ENCODE measurements at regions not wholly inside any gene's neighbourhood (a gene's known extent, or its start where the extent isn't known, plus 50 kb on each side); places are given as distances from the start of the nearest gene placed in this dataset.
"Not testable (repeated sequence)": the region's sequence is repeated elsewhere in the genome, so short reads cannot be mapped to it uniquely, and the experiment has no call there.

DNA sequence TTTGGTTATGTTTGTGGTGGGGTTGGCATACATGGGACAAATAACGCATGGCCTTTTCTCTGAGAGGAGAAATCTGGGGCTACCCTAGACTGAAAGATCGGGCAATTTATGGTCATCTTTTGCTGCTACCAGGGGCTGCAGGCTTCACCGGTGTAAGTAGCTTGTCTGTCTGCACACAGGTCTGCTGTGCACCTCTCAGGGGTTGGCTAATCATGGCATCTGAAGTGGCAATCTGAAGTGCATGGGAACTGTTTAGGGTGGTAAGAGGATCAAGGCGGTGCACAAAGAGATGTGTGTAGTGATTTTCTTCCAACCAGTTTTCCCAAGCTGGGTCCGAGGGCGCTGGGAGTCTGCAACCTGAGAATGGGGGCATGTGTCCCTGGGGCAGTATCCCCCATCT is 141.3 kb downstream of the EMP1 start:
- H3K4me1 Mint-ChIP-seq = peaks cover 3% of the 10 kb centered on the region
- no peak overlapping the region for H3K27ac Mint-ChIP-seq
- peaks cover 34% of the 10 kb centered on the region for H3K27me3 Mint-ChIP-seq
- CTCF ChIA-PET = interaction anchor here (0.6 to 2.0 kb wide), 2 partner anchors 25 to 457 kb away, joined by 3 to 4 read pairs; no protein-coding TSS in a partner anchor
- no peaks in the 10 kb centered on the region for H3K36me3 Mint-ChIP-seq
- no peaks in the 10 kb centered on the region for H3K9me3 Mint-ChIP-seq (ENCODE audit: low read depth)
- no peak for ATAC-seq
- DNase-seq = no peak
- no peak overlapping the region for H3K4me3 Mint-ChIP-seq

DNA sequence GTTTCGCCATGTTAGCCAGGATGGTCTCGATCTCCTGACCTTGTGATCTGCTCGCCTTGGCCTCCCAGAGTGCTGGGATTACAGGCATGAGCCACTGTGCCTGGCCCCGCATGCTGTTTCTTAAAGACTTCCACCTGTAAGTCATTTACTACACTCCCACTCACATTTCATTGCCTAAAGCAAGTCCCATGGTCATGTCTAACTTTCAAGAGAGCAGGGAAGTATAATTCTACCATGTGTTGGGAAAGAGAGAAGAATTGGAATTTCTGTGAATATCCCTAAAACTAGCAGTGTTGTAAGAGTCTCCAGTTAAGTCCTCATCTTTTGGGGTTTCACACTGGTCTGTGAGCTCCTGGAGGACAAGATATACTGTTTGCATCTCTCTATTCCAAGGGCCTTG is 139.7 kb downstream of the EMP1 start:
- Mint-ChIP-seq H3K27me3 (peaks cover 32% of the 10 kb centered on the region), H3K36me3 (no peaks in the 10 kb centered on the region), H3K27ac (no peak overlapping the region), H3K4me3 (no peak overlapping the region), H3K9me3 (ENCODE audit: low read depth) (no peaks in the 10 kb centered on the region), H3K4me1 (no peaks in the 10 kb centered on the region)
- no peak for DNase-seq
- CTCF ChIA-PET = no interaction called here
- no peak for ATAC-seq

DNA sequence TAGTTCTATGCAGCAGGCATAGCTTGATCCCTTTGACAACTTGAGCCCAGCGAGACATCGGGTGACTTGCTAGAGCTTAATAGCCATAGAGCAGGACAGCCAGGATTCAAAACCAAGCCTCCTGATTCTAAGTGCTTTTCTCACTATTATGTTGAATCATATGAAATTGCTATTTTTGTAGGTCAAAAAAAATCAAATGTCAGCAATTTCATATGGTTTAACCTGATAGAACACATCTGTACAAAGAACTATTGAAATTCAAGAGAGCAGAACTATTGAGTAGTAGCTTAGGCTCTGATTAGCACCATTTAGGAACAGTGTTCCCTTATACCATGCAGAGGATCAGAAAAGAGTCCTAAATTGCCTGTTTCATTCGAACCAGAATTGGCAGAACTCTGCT is 132.0 kb downstream of the EMP1 start:
- no peaks in the 10 kb centered on the region for H3K9me3 Mint-ChIP-seq (ENCODE audit: low read depth)
- no peak for ATAC-seq
- CTCF ChIA-PET = interaction anchor here (1.3 kb wide), 1 partner anchor 34 kb away, joined by 4 read pairs; no protein-coding TSS in a partner anchor
- H3K27ac Mint-ChIP-seq = no peak overlapping the region
- no peak overlapping the region for H3K4me3 Mint-ChIP-seq
- no peaks in the 10 kb centered on the region for H3K4me1 Mint-ChIP-seq
- no peaks in the 10 kb centered on the region for H3K36me3 Mint-ChIP-seq
- H3K27me3 Mint-ChIP-seq = peaks cover 30% of the 10 kb centered on the region
- no peak for DNase-seq

DNA sequence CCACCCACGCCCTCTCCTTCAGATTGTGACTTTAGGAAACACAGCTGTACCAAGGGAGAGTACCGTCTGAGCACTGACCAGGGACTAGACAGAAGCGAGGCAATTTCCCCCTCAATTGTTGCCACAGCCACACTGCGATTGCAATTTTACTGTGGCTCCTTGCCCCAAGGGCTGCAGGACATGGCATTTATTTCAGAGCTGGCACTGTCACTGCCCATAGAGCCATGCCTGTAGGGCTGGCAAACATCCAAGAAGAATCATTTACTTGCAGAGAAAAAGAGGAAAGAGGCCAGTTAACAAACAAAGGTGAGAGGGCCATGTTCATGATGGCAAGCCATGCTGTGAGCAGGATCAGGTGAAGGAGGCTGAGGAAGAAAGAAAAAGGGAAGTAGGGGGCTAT is 129.6 kb downstream of the EMP1 start:
- no peak for ATAC-seq
- CTCF ChIA-PET = interaction anchor here (1.0 kb wide), 2 partner anchors 36 to 70 kb away, joined by 3 read pairs; no protein-coding TSS in a partner anchor
- peaks cover 39% of the 10 kb centered on the region for H3K27me3 Mint-ChIP-seq
- no peak overlapping the region for H3K27ac Mint-ChIP-seq
- no peaks in the 10 kb centered on the region for H3K4me1 Mint-ChIP-seq
- no peak for DNase-seq
- H3K9me3 Mint-ChIP-seq (ENCODE audit: low read depth) = no peaks in the 10 kb centered on the region
- no peak overlapping the region for H3K4me3 Mint-ChIP-seq
- H3K36me3 Mint-ChIP-seq = no peaks in the 10 kb centered on the region

DNA sequence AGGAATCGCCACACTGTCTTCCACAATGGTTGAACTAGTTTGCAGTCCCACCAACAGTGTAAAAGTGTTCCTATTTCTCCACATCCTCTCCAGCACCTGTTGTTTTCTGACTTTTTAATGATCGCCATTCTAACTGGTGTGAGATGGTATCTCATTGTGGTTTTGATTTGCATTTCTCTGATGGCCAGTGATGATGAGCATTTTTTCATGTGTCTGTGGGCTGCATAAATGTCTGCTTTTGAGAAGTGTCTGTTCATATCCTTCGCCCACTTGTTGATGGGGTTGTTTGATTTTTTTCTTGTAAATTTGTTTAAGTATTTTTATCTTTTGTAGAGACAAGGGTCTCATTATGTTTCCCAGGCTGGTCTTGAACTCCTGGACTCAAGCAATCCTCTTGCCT is 128.5 kb downstream of the EMP1 start:
- H3K4me1 Mint-ChIP-seq; DNase-seq; H3K36me3 Mint-ChIP-seq; H3K4me3 Mint-ChIP-seq; H3K27ac Mint-ChIP-seq; H3K9me3 Mint-ChIP-seq (ENCODE audit: low read depth); ATAC-seq; CTCF ChIA-PET: not testable (repeated sequence)
- peaks cover 39% of the 10 kb centered on the region for H3K27me3 Mint-ChIP-seq

DNA sequence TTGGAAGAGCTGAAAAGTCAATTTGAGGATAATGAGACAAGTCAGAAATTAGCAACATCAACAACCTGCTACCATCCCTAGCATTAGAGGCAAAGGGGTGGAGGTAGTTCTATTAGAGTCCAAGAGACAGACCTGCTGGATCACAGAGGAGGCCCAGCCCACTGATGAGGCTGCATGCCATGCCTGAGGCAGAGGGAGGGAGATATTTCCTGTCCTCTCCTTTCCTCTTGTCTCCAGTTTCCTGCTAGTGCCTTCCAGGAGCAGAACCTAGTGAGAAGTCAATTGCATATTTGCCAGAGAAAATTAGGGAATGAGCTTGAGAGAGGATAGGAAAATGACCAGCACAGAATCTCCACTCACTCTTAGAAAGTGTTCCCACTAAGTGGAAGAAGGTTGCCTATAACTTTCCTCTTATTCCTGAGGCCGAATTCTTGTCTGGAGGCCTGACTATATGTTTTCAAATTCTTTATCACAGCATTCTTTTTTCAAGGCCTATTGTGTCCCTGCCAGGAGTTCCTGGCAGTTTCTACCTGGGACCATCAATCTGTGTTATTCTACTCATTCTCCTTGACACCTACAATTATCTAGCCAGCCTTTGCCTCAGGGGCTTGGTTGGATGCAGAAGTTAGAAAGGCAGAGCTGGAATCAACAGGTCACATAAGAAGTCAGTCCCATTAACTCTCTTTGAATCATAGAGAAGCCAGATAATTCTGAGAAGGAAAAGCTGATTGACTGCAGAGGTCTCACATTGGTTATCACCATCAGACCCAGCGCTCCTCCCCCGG is 121.9 kb downstream of the EMP1 start:
- ATAC-seq = no peak
- CTCF ChIA-PET = no interaction called here
- no peaks in the 10 kb centered on the region for H3K4me1 Mint-ChIP-seq
- H3K27ac Mint-ChIP-seq = no peak overlapping the region
- no peak overlapping the region for H3K4me3 Mint-ChIP-seq
- peaks cover 46% of the 10 kb centered on the region for H3K27me3 Mint-ChIP-seq
- H3K9me3 Mint-ChIP-seq (ENCODE audit: low read depth) = no peaks in the 10 kb centered on the region
- no peaks in the 10 kb centered on the region for H3K36me3 Mint-ChIP-seq
- DNase-seq = no peak

DNA sequence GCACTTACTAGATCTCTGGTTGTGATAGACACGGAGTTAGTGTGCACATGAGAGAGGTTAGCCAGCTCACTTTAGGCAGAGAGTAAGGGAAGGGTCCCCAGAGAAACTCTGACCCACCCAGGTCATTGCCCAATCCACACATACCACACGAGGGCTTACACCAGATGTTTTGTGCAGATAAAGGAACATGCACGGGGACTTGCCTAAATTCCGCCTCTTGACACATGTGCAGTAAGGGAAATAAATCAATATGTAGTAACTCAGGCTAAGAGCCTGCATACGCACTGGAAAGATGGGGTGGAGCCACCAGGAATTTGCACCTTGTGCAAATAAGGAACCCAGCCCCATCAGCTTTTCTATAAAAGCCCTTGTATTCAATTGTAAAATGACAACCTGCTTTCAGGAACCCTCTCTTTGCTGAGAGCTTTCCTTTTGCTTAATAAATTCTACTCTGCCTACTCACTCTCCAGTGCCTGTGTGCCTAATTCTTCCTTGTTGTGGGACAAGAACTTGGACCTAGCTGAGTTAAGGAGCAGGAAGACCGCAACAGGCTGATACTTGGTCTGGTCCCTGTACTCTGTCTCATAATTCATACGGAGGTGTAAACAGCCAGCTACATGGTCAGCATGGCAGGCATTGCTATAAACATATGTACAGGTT is 120.2 kb downstream of the EMP1 start:
- ATAC-seq (no peak), DNase-seq (no peak)
- Mint-ChIP-seq H3K4me3 (no peak overlapping the region), H3K27ac (no peak overlapping the region), H3K27me3 (peaks cover 44% of the 10 kb centered on the region), H3K4me1 (no peaks in the 10 kb centered on the region), H3K9me3 (ENCODE audit: low read depth) (no peaks in the 10 kb centered on the region), H3K36me3 (no peaks in the 10 kb centered on the region)
- CTCF ChIA-PET = no interaction called here

DNA sequence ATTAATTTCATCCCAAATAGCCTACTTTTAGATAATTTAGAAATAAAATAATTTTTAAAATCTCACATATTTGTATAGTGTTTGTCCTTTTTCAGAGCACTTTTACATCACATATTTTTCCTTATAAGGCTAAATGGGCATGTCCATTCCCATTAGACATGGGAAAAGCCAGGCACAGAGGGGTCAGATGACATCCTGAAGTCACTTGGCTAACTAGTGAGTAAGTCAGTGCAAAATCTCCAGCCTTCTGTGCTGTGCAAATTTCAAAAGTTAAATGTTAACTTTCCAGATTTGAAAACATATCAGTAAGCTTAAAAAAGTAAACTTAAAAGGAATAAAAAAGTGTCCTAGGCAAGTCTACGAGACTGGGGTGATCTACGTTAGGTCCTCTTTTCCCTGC is 117.4 kb downstream of the EMP1 start:
- no peak overlapping the region for H3K27ac Mint-ChIP-seq
- H3K27me3 Mint-ChIP-seq = peaks cover 33% of the 10 kb centered on the region
- ATAC-seq = no peak
- H3K4me1 Mint-ChIP-seq = no peaks in the 10 kb centered on the region
- H3K9me3 Mint-ChIP-seq (ENCODE audit: low read depth) = no peaks in the 10 kb centered on the region
- CTCF ChIA-PET = no interaction called here
- H3K4me3 Mint-ChIP-seq = no peak overlapping the region
- no peak for DNase-seq
- H3K36me3 Mint-ChIP-seq = no peaks in the 10 kb centered on the region

DNA sequence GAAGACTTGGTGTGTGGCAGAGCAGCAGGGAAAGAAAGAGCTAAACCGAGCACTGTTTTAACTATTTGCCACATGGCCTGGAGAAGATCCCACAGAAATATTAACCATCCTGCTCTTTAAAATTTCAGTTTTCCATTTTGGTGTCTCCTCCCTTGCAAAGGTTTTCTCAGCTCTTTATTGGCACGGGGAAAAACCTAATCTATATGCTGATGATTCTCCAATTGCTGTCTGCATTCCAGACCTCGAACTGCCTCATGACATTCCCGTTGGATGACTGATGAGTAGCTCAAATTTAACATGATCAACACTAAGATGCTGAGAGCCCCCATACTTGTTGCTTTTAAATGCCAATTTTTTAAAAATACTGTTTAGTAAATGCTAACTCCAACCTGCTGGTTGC is 115.0 kb downstream of the EMP1 start:
- no peak for DNase-seq
- Mint-ChIP-seq H3K36me3 (no peaks in the 10 kb centered on the region), H3K4me1 (no peaks in the 10 kb centered on the region), H3K27ac (no peak overlapping the region), H3K4me3 (no peak overlapping the region), H3K27me3 (peaks cover 24% of the 10 kb centered on the region), H3K9me3 (ENCODE audit: low read depth) (no peaks in the 10 kb centered on the region)
- CTCF ChIA-PET = no interaction called here
- no peak for ATAC-seq

DNA sequence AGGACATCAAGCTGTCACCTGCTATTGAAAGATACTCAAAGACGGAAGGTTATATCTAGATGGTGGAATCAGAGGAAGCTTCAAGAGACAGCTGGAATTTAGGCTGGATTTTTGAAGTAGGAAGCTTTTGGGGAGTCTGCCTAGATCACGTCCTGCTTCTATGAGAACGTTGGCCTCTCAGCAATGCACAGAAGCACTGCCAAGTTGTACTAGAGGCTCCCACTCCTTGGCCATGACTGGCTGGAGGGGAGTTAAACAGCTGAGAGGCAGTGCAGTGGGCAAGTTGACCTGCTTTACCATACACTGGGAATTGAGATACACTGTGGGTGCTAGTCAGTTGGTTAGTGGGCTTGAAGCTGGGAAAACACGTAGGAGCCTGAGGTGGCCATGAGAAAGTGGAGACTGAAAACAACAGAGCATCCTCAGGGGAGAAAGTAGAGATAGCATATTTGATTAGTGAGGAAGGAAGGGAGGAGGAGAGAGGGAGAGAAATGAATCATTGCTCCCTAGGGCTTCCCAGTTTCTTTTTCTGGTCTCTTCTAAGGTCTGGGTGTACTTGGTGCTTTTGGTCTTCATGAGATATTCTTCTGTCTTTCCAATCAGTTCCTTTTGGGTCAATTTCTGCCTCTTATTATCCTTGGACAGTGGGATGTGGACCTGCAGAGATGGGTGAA is 110.8 kb downstream of the EMP1 start:
- no peaks in the 10 kb centered on the region for H3K9me3 Mint-ChIP-seq (ENCODE audit: low read depth)
- H3K36me3 Mint-ChIP-seq = no peaks in the 10 kb centered on the region
- no peak overlapping the region for H3K4me3 Mint-ChIP-seq
- H3K27ac Mint-ChIP-seq = no peak overlapping the region
- H3K4me1 Mint-ChIP-seq = no peaks in the 10 kb centered on the region
- H3K27me3 Mint-ChIP-seq = peaks cover 31% of the 10 kb centered on the region
- ATAC-seq = no peak
- no peak for DNase-seq
- CTCF ChIA-PET = no interaction called here

DNA sequence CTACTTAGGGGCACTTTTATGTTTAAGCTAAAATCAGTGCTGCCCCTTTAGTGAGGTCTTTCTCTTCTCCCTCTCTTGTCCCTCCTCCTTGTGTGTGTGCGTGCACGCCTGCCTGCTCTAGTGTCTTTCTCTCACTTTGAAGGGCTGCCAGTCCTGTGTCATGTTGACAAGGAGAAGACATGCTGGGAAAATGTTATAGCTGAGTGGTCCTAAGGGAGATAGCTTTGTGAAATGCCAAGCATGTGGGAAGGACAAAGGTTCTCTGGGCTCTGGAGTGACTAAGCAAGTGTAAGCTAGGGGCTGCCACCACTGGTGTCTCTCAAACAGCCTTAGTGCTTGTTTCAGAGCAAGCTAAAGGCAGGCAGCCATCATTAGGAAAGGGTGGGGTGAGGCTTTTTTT is 108.4 kb downstream of the EMP1 start:
- no peak for DNase-seq
- peaks cover 32% of the 10 kb centered on the region for H3K27me3 Mint-ChIP-seq
- H3K36me3 Mint-ChIP-seq = no peaks in the 10 kb centered on the region
- H3K27ac Mint-ChIP-seq = no peak overlapping the region
- no peaks in the 10 kb centered on the region for H3K9me3 Mint-ChIP-seq (ENCODE audit: low read depth)
- CTCF ChIA-PET = no interaction called here
- H3K4me1 Mint-ChIP-seq = no peaks in the 10 kb centered on the region
- no peak for ATAC-seq
- H3K4me3 Mint-ChIP-seq = no peak overlapping the region

DNA sequence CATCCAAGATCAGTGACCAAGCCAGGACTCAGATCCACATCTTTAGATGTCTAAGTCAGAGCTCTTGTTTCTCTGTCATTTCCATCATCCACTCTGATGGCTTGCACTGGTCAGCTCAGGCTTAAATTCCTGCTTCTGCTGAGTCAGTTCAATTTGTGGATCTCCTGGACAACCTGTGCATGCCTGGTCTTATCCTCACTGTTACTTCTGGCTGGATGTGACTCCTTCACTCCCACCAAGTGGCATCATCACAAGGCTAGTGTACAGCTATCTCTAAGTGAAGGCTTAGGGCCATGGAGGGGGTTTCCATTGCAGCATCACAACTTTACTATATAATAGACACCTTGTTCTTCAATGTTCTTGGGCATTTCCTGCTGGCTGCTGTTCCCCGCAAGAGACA is 102.9 kb downstream of the EMP1 start:
- H3K27ac Mint-ChIP-seq = no peak overlapping the region
- ATAC-seq (no peak), DNase-seq (no peak)
- H3K36me3 Mint-ChIP-seq = no peaks in the 10 kb centered on the region
- no peak overlapping the region for H3K4me3 Mint-ChIP-seq
- H3K27me3 Mint-ChIP-seq = peaks cover 29% of the 10 kb centered on the region
- CTCF ChIA-PET = interaction anchor here (1.1 to 1.3 kb wide), 2 partner anchors 21 to 44 kb away, joined by 3 to 5 read pairs; no protein-coding TSS in a partner anchor
- H3K4me1 Mint-ChIP-seq = no peaks in the 10 kb centered on the region
- no peaks in the 10 kb centered on the region for H3K9me3 Mint-ChIP-seq (ENCODE audit: low read depth)

DNA sequence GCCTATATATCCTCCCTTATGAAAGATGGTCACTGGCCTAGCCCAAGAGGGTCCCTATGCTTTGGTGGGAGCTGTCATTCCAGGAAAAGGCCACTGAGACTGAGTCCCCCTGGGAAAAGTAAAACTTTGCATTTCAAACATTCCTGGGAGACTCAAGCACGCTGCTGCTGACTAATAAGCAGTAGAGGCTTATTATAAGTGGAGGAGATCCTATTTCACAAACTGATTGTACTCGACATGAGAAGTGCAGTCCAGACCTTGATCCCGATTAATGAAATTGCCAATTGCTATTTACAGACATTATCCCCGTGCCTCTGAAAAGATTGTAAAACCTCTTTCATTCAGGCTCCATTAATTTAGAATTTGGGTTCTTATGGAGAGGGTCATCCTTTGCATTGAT is 96.6 kb downstream of the EMP1 start:
- DNase-seq = no peak
- no peak for ATAC-seq
- H3K4me3 Mint-ChIP-seq = no peak overlapping the region
- no peaks in the 10 kb centered on the region for H3K4me1 Mint-ChIP-seq
- no peak overlapping the region for H3K27ac Mint-ChIP-seq
- H3K9me3 Mint-ChIP-seq (ENCODE audit: low read depth) = no peaks in the 10 kb centered on the region
- CTCF ChIA-PET = no interaction called here
- H3K36me3 Mint-ChIP-seq = no peaks in the 10 kb centered on the region
- peaks cover 7% of the 10 kb centered on the region for H3K27me3 Mint-ChIP-seq
